HEK293T (cell line): ENCODE measurements at regions not wholly inside any gene's neighbourhood (a gene's known extent, or its start where the extent isn't known, plus 50 kb on each side); places are given as distances from the start of the nearest gene placed in this dataset.

Experiments used
- CTCF ChIA-PET: fragments of 350-600 bp; formaldehyde crosslinking; extraction: SDS; loops from one replicate; lab custom pipeline; 2021; ENCODE audit warnings: antibody characterized with exemption, inconsistent platforms; lab: Yijun Ruan, JAX
- POLR2A ChIA-PET: fragments of 350-600 bp; formaldehyde crosslinking; extraction: SDS; loops from one replicate; lab custom pipeline; 2020; ENCODE audit warnings: antibody characterized with exemption, inconsistent platforms; lab: Yijun Ruan, JAX
- DNase-seq: peaks from one replicate; pipeline ENCODE4 v3.0.0; 2012; ENCODE audit warnings: mixed read lengths; ENCODE audit errors: extremely low spot score
- ARNT ChIP-seq: fragments of 450-650 bp; IDR thresholded peaks from 2 replicates; pipeline ENCODE4 v1.6.1; 2017; ENCODE audit warnings: mild to moderate bottlenecking
- BHLHE40 ChIP-seq: fragments of 450-650 bp; IDR thresholded peaks from 2 replicates; pipeline ENCODE4 v1.6.1; 2016; ENCODE audit warnings: mild to moderate bottlenecking, moderate library complexity, borderline replicate concordance
- CTBP1 ChIP-seq: fragments of 450-650 bp; IDR thresholded peaks from 2 replicates; pipeline ENCODE4 v1.6.1; 2016; ENCODE audit warnings: borderline replicate concordance
- ELF4 ChIP-seq: fragments of 450-650 bp; IDR thresholded peaks from 2 replicates; pipeline ENCODE4 v1.6.1; 2017; ENCODE audit warnings: antibody characterized with exemption
- FOXA1 ChIP-seq: fragments of 450-650 bp; IDR thresholded peaks from 2 replicates; pipeline ENCODE4 v1.6.1; 2016; ENCODE audit warnings: mild to moderate bottlenecking
- FOXK2 ChIP-seq: fragments of 450-650 bp; IDR thresholded peaks from 2 replicates; pipeline ENCODE4 v1.6.1; 2016; ENCODE audit warnings: mild to moderate bottlenecking
- FOXM1 ChIP-seq: fragments of 450-650 bp; IDR thresholded peaks from 2 replicates; pipeline ENCODE4 v1.6.1; 2017; ENCODE audit warnings: mild to moderate bottlenecking, borderline replicate concordance
- HDGF ChIP-seq: fragments of 450-650 bp; IDR thresholded peaks from 2 replicates; pipeline ENCODE4 v1.6.1; 2017; ENCODE audit warnings: antibody characterized with exemption, borderline replicate concordance
- L3MBTL2 ChIP-seq: fragments of 450-650 bp; conservative IDR thresholded peaks from 2 replicates; pipeline ENCODE4 v1.6.1; 2016; ENCODE audit warnings: mild to moderate bottlenecking
- LEF1 ChIP-seq: fragments of 450-650 bp; IDR thresholded peaks from 2 replicates; pipeline ENCODE4 v1.6.1; 2017; ENCODE audit warnings: mild to moderate bottlenecking, borderline replicate concordance
- NFRKB ChIP-seq: fragments of 450-650 bp; IDR thresholded peaks from 2 replicates; pipeline ENCODE4 v1.6.1; 2016; ENCODE audit warnings: mild to moderate bottlenecking, moderate library complexity
- SP1 ChIP-seq: fragments of 450-650 bp; IDR thresholded peaks from 2 replicates; pipeline ENCODE4 v1.6.1; 2017
- SUZ12 ChIP-seq: fragments of 450-650 bp; IDR thresholded peaks from 2 replicates; pipeline ENCODE4 v1.6.1; 2016; ENCODE audit warnings: mild to moderate bottlenecking
- TARDBP ChIP-seq: fragments of 450-650 bp; IDR thresholded peaks from 2 replicates; pipeline ENCODE4 v1.6.1; 2016
- ZNF384 ChIP-seq: fragments of 450-650 bp; IDR thresholded peaks from 2 replicates; pipeline ENCODE4 v1.6.1; 2016
- TF ChIP-seq, protein P1 (sequence below): fragments of 450-650 bp; IDR thresholded peaks from 2 replicates; pipeline ENCODE4 v1.6.1; 2016

GRCh38 chr2:157067562-157067961, 189.9 kb upstream of the GALNT5 start:
- ChIA-PET CTCF (no interaction called here), POLR2A (no interaction called here)
- DNase-seq, result no peak
- TF ChIP-seq CTBP1 (no peak), SP1 (no peak), NFRKB (no peak), TARDBP (no peak), ELF4 (no peak), HDGF (no peak), FOXK2 (no peak), BHLHE40 (no peak)
- TF ChIP-seq, protein P1, sequence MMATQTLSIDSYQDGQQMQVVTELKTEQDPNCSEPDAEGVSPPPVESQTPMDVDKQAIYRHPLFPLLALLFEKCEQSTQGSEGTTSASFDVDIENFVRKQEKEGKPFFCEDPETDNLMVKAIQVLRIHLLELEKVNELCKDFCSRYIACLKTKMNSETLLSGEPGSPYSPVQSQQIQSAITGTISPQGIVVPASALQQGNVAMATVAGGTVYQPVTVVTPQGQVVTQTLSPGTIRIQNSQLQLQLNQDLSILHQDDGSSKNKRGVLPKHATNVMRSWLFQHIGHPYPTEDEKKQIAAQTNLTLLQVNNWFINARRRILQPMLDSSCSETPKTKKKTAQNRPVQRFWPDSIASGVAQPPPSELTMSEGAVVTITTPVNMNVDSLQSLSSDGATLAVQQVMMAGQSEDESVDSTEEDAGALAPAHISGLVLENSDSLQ, result no peak

DNA sequence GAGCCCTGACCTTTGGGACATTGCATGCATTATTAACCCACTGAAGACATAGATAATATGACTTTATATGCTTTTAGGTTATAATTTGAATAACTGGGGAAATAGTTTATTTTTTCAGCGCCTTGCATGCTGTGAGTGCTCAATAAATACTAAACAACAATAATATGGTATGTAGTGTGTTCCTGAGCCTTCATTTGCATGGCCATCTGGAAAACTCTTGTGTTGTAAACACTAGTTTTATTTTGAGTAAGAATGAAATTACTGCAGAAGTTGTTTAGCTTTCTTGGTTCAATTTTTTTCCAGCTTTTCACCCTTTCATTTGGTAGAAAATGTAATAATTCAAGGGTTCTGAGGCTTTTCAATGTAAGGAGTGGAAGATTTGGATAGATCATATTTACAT, 189.3 kb upstream of the GALNT5 start:
- CTCF ChIA-PET, result no interaction called here
- no peak for DNase-seq
- POLR2A ChIA-PET, result no interaction called here
- no peak for TF ChIP-seq ZNF384
- no peak for TF ChIP-seq BHLHE40
- no peak for TF ChIP-seq LEF1
- no peak for TF ChIP-seq FOXM1
- TF ChIP-seq, protein P1, result no peak
- no peak for TF ChIP-seq HDGF
- no peak for TF ChIP-seq L3MBTL2
- no peak for TF ChIP-seq ARNT
- no peak for TF ChIP-seq FOXK2
- no peak for TF ChIP-seq FOXA1
- no peak for TF ChIP-seq TARDBP

GRCh38 chr2:157075924-157076323, 181.6 kb upstream of the GALNT5 start:
- ChIA-PET POLR2A (no interaction called here), CTCF (no interaction called here)
- no peak for TF ChIP-seq SUZ12
- TF ChIP-seq NFRKB, result no peak
- no peak for TF ChIP-seq ARNT
- TF ChIP-seq HDGF, result no peak
- no peak for TF ChIP-seq SP1
- TF ChIP-seq, protein P1, result no peak
- no peak for TF ChIP-seq FOXK2
- TF ChIP-seq FOXM1, result no peak
- TF ChIP-seq ZNF384, result no peak
- no peak for TF ChIP-seq BHLHE40
- TF ChIP-seq L3MBTL2, result no peak
- DNase-seq, result no peak

- no peak for TF ChIP-seq SP1
- TF ChIP-seq NFRKB, result no peak
- TF ChIP-seq, protein P1, result no peak
- TF ChIP-seq ARNT, result no peak
- TF ChIP-seq CTBP1, result no peak
- no peak for TF ChIP-seq BHLHE40
- TF ChIP-seq SUZ12, result no peak
- TF ChIP-seq ZNF384, result no peak
- TF ChIP-seq LEF1, result no peak
- TF ChIP-seq TARDBP, result no peak
- no peak for TF ChIP-seq FOXK2
- no peak for TF ChIP-seq ELF4
- POLR2A ChIA-PET, result no interaction called here
- CTCF ChIA-PET, result no interaction called here
- no peak for DNase-seq
These were observed 180.9 kb upstream of the GALNT5 start for GRCh38 chr2:157076526-157077161.

DNA sequence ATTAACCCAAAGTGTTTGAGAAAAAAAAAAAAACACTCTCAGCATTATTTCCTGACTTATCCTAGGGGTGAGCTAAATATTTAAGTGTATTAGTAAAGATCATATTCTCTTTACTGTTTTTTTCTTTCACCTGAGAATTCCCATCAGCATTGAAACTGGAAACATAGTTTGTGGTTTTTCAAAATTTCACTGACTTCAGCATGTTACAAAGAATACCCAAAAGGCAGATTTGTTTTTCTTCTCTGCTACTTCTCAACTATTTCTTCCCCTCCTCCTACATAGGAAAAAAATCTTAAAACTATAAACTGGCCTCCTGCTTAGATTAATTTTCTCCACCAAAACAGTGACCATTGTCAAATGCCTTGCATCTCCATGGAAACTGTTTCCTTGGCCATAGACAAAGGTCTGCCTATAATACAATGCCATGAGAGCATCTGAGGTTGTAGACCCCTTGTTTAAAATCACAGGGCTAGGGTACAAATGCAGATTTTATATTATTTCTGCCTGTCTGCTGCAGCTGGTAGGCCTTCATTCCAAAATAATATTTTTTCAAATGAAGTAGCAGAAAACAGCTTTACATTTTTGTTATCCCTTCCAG, 179.7 kb upstream of the GALNT5 start:
- TF ChIP-seq ZNF384, result no peak
- no peak for TF ChIP-seq SUZ12
- TF ChIP-seq NFRKB, result no peak
- no peak for TF ChIP-seq FOXA1
- CTCF ChIA-PET, result no interaction called here
- POLR2A ChIA-PET, result no interaction called here
- no peak for DNase-seq

- no peak for TF ChIP-seq CTBP1
- ChIA-PET POLR2A (no interaction called here), CTCF (interaction anchor here (0.6 kb wide), 1 partner anchor 10 kb away, joined by 3 read pairs; no protein-coding TSS in a partner anchor)
These were observed 174.6 kb upstream of the GALNT5 start for GRCh38 chr2:157082950-157083349.

More at GRCh38 chr2:157082950-157083349, 174.6 kb upstream of the GALNT5 start:
- DNase-seq, result no peak
